HepG2 (cell line): ENCODE measurements at regions not wholly inside any gene's neighbourhood (a gene's known extent, or its start where the extent isn't known, plus 50 kb on each side); places are given as distances from the start of the nearest gene placed in this dataset.

Experiments
- BORCS8-MEF2B ChIP-seq: sonication (generic); formaldehyde crosslinking; IDR thresholded peaks from 2 replicates; pipeline ENCODE4 v1.8.0; 2022; ENCODE audit warnings: mild to moderate bottlenecking, missing genetic modification reagents
- CTCF ChIP-seq: sonication (generic); formaldehyde crosslinking; IDR thresholded peaks from 2 replicates; pipeline ENCODE4 v1.5.0; 2020; ENCODE audit warnings: mild to moderate bottlenecking, missing genetic modification reagents, moderate library complexity
- EEA1 ChIP-seq: sonication (generic); formaldehyde crosslinking; IDR thresholded peaks from 2 replicates; pipeline ENCODE4 v1.5.1; 2020; ENCODE audit warnings: mild to moderate bottlenecking, missing genetic modification reagents, borderline replicate concordance
- FOXK2 ChIP-seq: fragments of 450-650 bp; IDR thresholded peaks from 2 replicates; pipeline ENCODE4 v1.6.1; 2016
- FOXO1 ChIP-seq: sonication (generic); formaldehyde crosslinking; IDR thresholded peaks from 2 replicates; pipeline ENCODE4 v1.4.0; 2020; ENCODE audit warnings: missing genetic modification reagents
- IRX3 ChIP-seq: sonication (generic); formaldehyde crosslinking; IDR thresholded peaks from 2 replicates; pipeline ENCODE4 v1.8.1; 2023; ENCODE audit warnings: mild to moderate bottlenecking, low read depth, missing genetic modification reagents, borderline replicate concordance
- ISL2 ChIP-seq: sonication (generic); formaldehyde crosslinking; IDR thresholded peaks from 2 replicates; pipeline ENCODE4 v1.5.0; 2020; ENCODE audit warnings: missing genetic modification reagents
- KLF6 ChIP-seq: IDR thresholded peaks from 2 replicates; pipeline ENCODE4 v1.8.0; 2016; ENCODE audit warnings: missing biosample characterization, missing genetic modification reagents
- NONO ChIP-seq, 2 experiments: fragments of 450-650 bp in 1 of 2; sonication (generic) in 1 of 2; formaldehyde crosslinking in 1 of 2; IDR thresholded peaks in 1 of 2; conservative IDR thresholded peaks in 1 of 2; 2 replicates each; pipeline versions ENCODE4 v1.6.1 to v1.8.0; 2017 to 2022; ENCODE audit warnings: mild to moderate bottlenecking in 1 of 2, missing genetic modification reagents in 1 of 2, moderate library complexity in 1 of 2
- REST ChIP-seq, 2 experiments: IDR thresholded peaks; 2 replicates each; pipeline ENCODE4 v1.6.1; 2011 to 2012; ENCODE audit warnings: low read length in 2 of 2, borderline replicate concordance in 1 of 2, low read depth in 1 of 2, mild to moderate bottlenecking in 1 of 2, moderate library complexity in 1 of 2
- RXRB ChIP-seq: IDR thresholded peaks from 2 replicates; pipeline ENCODE4 v1.6.1; 2016; ENCODE audit warnings: borderline replicate concordance, missing genetic modification reagents, missing compliant biosample characterization
- SKI ChIP-seq: fragments of 450-650 bp; IDR thresholded peaks from one replicate; pipeline ENCODE4 v1.6.1; 2018; ENCODE audit warnings: mild to moderate bottlenecking; ENCODE audit not compliant: partially characterized antibody
- SNAPC5 ChIP-seq: sonication (generic); formaldehyde crosslinking; IDR thresholded peaks from 2 replicates; pipeline ENCODE4 v1.8.1; 2023; ENCODE audit warnings: mild to moderate bottlenecking, missing genetic modification reagents, borderline replicate concordance
- SYNCRIP ChIP-seq: fragments of 200-400 bp; formaldehyde crosslinking; IDR thresholded peaks from 2 replicates; pipeline ENCODE4 v1.6.1; 2018; ENCODE audit warnings: mild to moderate bottlenecking, low read depth, low read length; ENCODE audit not compliant: insufficient read depth
- TEAD2 ChIP-seq: sonication (generic); formaldehyde crosslinking; IDR thresholded peaks from 2 replicates; pipeline ENCODE4 v1.9.0; 2021; ENCODE audit warnings: missing genetic modification reagents
- ZNF160 ChIP-seq: sonication (generic); formaldehyde crosslinking; IDR thresholded peaks from 2 replicates; pipeline ENCODE4 v1.8.0; 2022; ENCODE audit warnings: mild to moderate bottlenecking, inconsistent platforms, missing genetic modification reagents
- ZNF550 ChIP-seq: sonication (generic); formaldehyde crosslinking; IDR thresholded peaks from 2 replicates; pipeline ENCODE4 v1.4.0; 2020; ENCODE audit warnings: mild to moderate bottlenecking, missing genetic modification reagents, borderline replicate concordance
- ZNF713 ChIP-seq: sonication (generic); formaldehyde crosslinking; IDR thresholded peaks from 2 replicates; pipeline ENCODE4 v1.4.0; 2020; ENCODE audit warnings: mild to moderate bottlenecking, missing genetic modification reagents
- ZNF790 ChIP-seq: sonication (generic); formaldehyde crosslinking; IDR thresholded peaks from 2 replicates; pipeline ENCODE4 v1.8.0; 2022; ENCODE audit warnings: missing genetic modification reagents, mild to moderate bottlenecking, borderline replicate concordance
- ZXDC ChIP-seq: sonication (generic); formaldehyde crosslinking; IDR thresholded peaks from 2 replicates; pipeline ENCODE4 v1.5.0; 2020; ENCODE audit warnings: mild to moderate bottlenecking, missing genetic modification reagents

GRCh38 chr7:22559829-22560489, 60.0 kb upstream of the STEAP1B start (continued):
- no peak for TF ChIP-seq REST (IDR thresholded peaks at IDR 0.05; ENCODE audit: borderline replicate concordance in 1 of 2, low read depth in 1 of 2, low read length in 2 of 2)
- TF ChIP-seq SYNCRIP, result no peak
- peak; percentile 80 for TF ChIP-seq CTCF (CRISPR knock-in tag)
- no peak for TF ChIP-seq KLF6 (CRISPR knock-in tag)
- TF ChIP-seq EEA1, result no peak
- TF ChIP-seq FOXK2, result no peak
- TF ChIP-seq ZNF713, result no peak
- peak; percentile 46; the same call in 1 of the 2 replicates for TF ChIP-seq FOXO1 (CRISPR knock-in tag)
- TF ChIP-seq IRX3 (CRISPR knock-in tag), result no peak
- no peak for TF ChIP-seq TEAD2 (CRISPR knock-in tag)
- TF ChIP-seq ISL2, result no peak
- TF ChIP-seq RXRB (CRISPR knock-in tag), result no peak
- TF ChIP-seq ZNF550 (CRISPR knock-in tag), result no peak
- TF ChIP-seq NONO (IDR thresholded peaks at IDR 0.05), result no peak
- TF ChIP-seq NONO (CRISPR knock-in tag; conservative IDR thresholded peaks at IDR 0.05), result no peak
- no peak for TF ChIP-seq SNAPC5 (CRISPR knock-in tag)
- TF ChIP-seq ZNF790 (CRISPR knock-in tag), result no peak
- no peak for TF ChIP-seq SKI
- no peak for TF ChIP-seq ZXDC (CRISPR knock-in tag)
- TF ChIP-seq ZNF160 (CRISPR knock-in tag), result no peak
- TF ChIP-seq BORCS8-MEF2B (CRISPR knock-in tag), result no peak
